ENCODE measurements at regions not wholly inside any gene's neighbourhood (a gene's known extent, or its start where the extent isn't known, plus 50 kb on each side); places are given as distances from the start of the nearest gene placed in this dataset.

- DNase-seq, result no peak
Observed at GRCh38 chr16:6560306-6561100, 772.1 kb upstream of the RBFOX1 start.

GRCh38 chr16:6558661-6559060 lies 774.0 kb upstream of the RBFOX1 start:
- DNase-seq, result no peak

GRCh38 chr16:6558126-6558525 lies 774.5 kb upstream of the RBFOX1 start:
- DNase-seq, result no peak

- DNase-seq, result no peak
Observed at GRCh38 chr16:6557353-6558023, 775.2 kb upstream of the RBFOX1 start.

- no peak for DNase-seq
Observed at GRCh38 chr16:6549415-6549814, 783.2 kb upstream of the RBFOX1 start.

GRCh38 chr16:6548507-6548906 lies 784.1 kb upstream of the RBFOX1 start:
- no peak for DNase-seq

- DNase-seq, result no peak
Observed at GRCh38 chr16:6547131-6547530, 785.5 kb upstream of the RBFOX1 start.

- no peak for DNase-seq
Observed at GRCh38 chr16:6545329-6545728, 787.3 kb upstream of the RBFOX1 start.

- DNase-seq, result no peak
Observed at GRCh38 chr16:6541267-6541666, 791.4 kb upstream of the RBFOX1 start.

- no peak for DNase-seq
Observed at GRCh38 chr16:6536411-6536810, 796.2 kb upstream of the RBFOX1 start.

- no peak for DNase-seq
Observed at GRCh38 chr16:6531067-6531466, 801.6 kb upstream of the RBFOX1 start.

GRCh38 chr16:6528217-6528616 lies 804.4 kb upstream of the RBFOX1 start:
- no peak for DNase-seq

GRCh38 chr16:6527646-6528045 lies 805.0 kb upstream of the RBFOX1 start:
- DNase-seq, result no peak

- DNase-seq, result no peak
Observed at GRCh38 chr16:6524501-6524900, 808.1 kb upstream of the RBFOX1 start.

GRCh38 chr16:6517020-6517720 lies 815.5 kb upstream of the RBFOX1 start:
- DNase-seq, result no peak

- DNase-seq, result no peak
Observed at GRCh38 chr16:6512512-6512911, 820.1 kb upstream of the RBFOX1 start.

GRCh38 chr16:6510261-6510660 lies 822.4 kb upstream of the RBFOX1 start:
- DNase-seq, result no peak

- DNase-seq, result no peak
Observed at GRCh38 chr16:6499413-6499812, 833.2 kb upstream of the RBFOX1 start.

GRCh38 chr16:6498858-6499257 lies 833.8 kb upstream of the RBFOX1 start:
- no peak for DNase-seq

- no peak for DNase-seq
Observed at GRCh38 chr16:6496996-6497395, 835.6 kb upstream of the RBFOX1 start.

GRCh38 chr16:6495486-6496210 lies 837.0 kb upstream of the RBFOX1 start:
- DNase-seq, result no peak

- DNase-seq, result no peak
Observed at GRCh38 chr16:6494716-6495115, 837.9 kb upstream of the RBFOX1 start.

- DNase-seq, result no peak
Observed at GRCh38 chr16:6493555-6493954, 839.1 kb upstream of the RBFOX1 start.

All from stimulated activated CD4-positive, alpha-beta T cell treated with anti-CD3 and anti-CD28 coated beads, Interleukin-4, amount 100 ng/mL, for 24 hours (primary cell).